ENCODE measurements at regions not wholly inside any gene's neighbourhood (a gene's known extent, or its start where the extent isn't known, plus 50 kb on each side); places are given as distances from the start of the nearest gene placed in this dataset.

DNA sequence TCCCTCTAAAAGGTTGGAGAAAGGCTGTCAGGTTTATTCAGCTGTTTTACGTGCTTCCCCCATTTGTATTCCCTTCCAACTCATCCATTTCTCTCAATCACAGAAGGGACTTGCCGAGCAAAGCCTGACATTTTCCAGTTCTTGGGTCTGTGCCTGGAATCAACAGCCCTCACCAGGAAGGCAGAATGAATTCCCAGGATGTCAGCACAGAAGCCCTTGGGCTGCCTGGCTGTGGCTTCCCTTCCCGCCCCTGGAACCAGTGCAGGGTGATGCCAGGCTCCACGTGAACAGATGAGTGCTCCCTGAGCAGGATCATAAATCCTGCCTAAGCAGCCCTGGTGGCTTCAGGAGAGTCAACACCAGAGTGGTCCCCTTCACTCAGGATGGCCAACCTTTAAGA, 86.1 kb upstream of the CD83 start:
- no peak for DNase-seq

DNA sequence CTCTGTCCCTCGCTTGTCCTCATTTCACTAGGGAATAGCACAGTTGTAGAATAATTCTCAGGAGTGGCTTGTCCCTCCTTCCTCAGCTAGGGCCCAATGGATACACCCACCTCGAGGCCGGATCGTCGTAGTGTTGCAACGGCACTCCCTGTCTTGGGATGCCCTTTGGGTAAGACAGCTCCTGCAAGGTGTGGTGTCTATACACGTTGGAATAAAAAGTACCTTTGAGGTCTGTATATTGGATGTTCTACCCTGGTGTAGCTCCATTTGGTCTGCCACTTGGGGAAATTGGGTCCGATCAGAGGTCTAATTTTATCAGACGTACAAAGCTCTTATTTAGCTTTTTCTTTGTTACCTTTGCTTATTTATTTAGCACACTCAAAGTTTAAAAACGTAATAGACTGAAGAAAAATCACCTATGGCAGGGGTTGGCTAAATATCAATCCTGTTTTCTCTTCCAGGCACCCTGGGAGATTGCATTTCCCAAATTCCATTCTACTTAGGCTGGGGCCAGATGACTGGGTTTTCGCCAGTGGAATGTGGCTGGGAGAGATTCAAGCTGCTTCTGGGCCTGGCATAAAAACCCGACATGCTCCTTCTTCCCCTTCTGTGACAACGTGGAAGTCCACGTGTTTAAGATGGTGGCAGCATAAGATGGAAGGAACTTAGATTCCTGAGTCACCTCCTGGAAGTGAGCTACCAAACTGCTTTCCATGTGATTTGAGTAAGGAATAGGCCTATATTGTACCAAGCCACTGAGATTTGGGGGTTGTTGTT, 82.3 kb upstream of the CD83 start:
- no peak for DNase-seq

DNA sequence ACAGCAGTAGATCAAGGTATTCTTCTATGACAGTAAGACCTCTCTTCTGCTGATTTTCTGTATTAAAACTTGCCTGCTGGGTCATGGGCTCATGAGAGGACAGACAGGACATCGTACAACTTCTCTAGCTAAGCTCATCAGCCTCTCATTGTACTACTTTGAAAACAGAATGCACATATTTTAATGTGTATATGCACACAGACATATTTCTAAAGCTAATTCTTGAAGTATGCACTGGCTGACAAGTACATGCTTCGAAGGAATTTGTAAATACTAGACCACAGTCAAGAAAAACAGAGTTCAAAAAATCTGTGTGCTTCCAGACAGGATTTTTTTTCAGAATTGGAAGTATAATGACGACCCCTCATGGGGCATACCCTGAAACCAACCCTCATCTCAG, 81.7 kb upstream of the CD83 start:
- DNase-seq = no peak

DNA sequence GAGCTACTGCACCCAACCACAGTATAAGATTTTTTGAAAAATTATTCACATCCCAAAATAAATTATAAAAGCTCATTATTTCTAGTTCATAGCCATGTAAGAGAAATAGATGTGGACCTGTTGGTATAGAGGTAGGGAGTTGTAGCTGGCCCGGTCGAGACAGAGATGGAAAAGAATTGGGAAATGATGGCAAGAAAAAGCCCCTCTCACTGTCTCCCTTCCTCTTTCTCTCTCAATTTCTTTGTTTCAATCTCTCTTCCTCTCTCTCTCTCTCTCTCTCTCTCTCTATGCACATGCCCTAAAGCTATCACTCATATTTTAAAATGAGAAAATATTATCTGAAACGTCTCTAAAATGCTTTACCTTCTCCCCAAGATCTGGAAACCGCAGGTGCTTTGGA, 80.7 kb upstream of the CD83 start:
- no peak for DNase-seq

DNA sequence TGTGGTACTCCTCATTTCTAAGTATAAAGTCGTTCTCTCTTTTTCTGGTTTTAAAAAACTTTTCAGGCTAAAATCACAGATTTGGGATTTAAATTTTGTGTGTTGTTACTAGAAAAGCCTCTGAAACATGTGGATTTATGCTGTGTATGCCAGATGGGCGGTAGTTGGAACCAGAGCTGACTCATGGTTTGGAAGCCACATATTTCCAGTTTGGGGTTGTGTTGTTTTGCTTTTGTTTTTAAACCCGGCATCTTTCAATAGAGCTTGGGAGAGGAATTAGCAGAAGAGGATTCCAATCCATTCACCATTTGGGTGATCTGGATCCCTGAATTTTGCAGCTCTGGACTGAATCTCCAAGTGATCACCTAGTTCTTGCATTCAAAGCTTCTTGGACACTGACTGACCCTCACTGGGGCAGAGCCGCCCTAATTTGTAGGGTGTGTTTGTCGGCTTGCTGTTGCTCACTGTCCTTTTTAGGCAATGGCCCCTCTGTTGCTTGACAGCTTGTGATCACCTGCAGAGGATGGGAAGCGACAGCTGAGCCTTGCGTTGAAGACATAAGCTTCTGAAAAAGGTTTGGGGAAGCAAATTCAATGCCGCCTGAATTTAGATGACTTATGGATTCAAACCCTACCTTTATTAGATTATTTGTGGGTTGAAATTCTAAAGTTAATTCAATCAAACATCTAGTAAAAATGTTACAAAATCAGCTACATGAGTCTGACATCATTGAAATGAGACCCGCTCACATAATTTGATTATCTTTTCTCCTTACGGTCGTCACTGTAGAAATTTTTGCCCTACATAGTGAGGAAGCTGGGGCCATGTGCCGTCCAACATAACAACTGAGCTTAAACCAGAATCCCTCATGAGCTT, 79.9 kb upstream of the CD83 start:
- no peak for DNase-seq

DNA sequence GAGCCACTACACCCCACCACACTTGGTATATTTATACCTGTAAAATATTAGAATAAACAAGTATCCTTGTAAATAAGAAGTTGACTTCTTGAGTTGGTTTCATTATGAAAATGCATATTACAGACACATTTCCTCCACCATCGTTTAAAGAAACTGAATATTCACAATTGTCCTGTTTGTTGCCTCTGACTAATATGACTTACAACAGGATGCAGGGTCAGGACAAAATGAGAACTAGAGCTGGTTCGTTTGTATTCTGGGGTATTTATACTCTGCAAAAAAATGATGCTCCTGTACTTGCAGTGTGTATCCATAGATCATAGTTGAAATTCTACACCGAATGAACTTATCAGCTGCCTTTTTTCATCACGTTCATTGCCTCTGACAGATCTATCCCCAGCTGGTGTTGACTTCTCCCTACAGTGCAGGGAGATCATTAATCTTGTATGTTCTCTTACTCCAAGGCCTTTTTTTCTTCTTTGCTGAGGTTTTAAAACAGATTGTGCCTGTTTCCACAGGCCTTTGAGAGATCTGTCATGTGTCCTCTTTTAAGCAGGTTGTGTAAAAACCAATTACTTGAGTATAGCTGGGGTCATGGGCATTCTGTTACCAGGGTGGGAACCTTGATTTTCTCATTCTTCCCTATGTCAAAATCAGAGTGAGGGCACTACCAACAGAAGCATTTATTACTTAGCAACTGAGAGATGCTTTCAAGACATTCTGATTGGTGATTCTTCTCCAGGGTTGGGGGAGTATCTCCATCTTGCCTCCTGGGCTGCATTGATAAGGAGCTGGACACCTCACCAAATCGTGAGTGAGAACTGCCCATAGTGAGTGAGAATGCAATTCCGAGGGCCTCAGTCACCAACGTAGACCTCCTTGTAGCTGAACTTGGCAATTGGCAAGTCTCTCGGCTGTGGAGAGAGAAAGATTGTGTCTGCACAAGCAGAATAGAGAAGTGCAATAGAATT, 78.8 kb upstream of the CD83 start:
- no peak for DNase-seq

DNA sequence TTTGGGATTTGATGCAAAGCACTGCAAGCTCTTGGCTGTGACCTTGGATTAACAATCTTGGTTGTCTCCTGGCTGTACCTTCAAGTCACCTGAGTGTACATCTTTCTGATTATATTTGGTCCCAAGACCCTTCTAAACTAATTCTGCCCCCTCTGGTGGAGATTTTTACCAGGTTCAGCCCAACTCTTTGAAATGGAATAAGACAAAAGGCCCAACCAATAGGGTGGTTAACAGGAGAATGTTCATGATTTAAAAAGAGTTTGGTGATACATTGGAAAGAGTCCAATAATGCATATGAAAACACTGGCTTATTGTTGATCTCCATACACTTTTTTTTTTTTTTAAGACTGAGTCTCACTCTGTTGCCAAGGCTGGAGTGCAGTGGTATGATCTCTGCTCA, 77.5 kb upstream of the CD83 start:
- DNase-seq = no peak

DNA sequence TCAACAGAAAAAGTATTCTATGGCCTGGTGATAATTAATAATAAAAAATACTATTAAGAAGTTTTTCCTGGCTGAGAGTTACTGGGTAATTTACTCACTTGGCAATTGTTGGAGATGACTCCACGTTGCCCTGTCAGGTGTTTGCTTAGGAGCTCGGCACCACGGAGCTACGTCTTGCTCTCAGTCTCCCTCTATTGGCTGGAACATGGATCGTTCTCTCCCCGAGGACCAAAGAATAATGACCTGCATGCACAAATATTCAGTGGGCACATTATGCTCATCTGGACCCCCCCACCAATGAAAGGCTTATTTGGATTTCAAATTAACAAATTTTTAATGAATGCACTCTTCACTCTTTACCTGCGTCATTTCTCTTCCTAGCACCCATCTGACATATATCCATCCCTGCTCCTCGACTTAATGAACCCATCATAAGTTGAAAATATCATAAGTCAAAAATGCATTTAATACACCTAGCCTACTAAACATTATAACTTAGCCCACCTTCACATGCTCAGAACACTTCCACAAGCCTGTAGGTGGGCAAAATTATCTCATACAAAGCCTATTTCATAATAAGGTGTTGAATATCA, 71.0 kb upstream of the CD83 start:
- peak; percentile 52 for DNase-seq

DNA sequence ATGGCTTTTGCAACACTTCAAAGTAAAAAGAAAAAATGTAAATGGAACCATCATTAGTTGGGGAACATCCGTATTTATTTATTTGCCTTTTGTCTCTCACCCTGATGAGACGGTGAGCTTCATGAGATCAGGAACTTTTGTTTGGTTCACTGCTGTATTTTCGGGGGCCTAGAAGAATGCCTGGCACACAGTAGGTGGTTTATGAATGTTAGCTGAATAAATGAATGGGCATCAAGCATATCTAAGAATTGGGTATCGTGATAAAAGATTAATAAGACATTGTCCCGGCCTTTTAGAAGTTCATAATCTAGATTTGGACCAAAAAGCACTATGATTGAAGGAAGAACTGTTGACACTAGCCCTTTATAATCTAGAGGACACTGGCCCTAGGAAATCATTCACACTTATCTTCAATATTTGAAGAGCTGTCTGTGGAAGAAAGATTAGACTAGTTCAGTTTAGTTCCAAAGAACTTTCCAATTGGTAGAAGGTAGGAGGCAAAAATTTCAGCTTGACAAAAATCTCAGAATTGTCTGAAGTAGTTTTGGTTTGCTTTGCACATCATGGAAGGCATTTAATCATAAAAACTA, 70.3 kb upstream of the CD83 start:
- no peak for DNase-seq

DNA sequence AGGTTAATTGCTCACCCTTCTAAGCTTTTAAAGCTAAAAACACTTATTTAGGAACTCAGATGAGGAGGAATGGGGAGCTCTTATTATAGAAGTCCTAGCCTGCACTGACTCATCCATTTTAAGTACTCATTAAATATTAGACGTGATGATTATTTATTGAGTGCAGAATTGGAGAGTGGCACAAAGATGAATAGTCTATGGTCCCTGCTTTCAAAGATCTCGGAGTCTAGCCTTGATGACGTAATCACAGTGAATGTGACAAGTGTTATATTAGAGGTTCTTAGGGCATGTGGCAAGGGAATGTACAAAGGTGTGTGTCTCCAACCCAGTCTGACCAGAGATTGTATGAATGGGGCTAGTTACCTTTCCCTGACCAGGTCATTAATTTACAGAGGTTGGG, 68.7 kb upstream of the CD83 start:
- DNase-seq = no peak

DNA sequence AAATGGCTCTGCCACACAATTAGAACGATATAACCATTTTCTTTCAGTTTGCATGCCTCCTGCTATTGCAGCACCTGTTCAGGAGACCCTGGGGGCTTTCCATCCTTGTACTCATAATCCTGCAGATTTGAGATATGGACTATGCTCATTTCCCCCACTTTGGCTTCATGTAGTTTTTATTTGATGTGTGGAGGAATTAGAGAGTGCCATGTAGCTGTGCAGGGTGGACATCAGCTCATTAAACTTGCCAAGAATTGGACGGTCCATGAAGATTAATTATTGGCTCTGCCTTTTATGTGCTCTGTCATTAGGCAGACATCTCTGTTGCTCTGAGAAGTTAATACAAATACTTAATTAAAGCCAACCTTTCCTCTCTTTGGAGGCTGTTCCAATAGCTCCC, 66.2 kb upstream of the CD83 start:
- DNase-seq = no peak

DNA sequence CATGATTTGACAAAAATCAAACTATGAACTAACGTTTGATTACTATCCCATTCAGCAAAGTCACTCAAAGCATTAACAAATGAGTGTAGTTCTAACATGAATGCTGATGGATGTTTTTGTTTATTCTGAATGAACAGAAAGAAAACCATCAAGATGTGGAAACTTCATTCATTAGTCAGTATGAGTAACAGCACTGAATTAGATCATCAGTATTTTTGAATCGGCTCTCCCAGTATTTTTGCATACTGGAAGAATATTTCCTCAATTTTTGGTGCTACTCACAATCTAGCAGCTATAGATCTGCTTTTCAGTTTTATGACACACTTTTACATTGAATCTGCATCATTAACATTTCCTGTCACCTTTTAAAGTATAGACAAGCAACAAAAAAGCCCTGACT, 63.8 kb upstream of the CD83 start:
- DNase-seq = no peak

DNA sequence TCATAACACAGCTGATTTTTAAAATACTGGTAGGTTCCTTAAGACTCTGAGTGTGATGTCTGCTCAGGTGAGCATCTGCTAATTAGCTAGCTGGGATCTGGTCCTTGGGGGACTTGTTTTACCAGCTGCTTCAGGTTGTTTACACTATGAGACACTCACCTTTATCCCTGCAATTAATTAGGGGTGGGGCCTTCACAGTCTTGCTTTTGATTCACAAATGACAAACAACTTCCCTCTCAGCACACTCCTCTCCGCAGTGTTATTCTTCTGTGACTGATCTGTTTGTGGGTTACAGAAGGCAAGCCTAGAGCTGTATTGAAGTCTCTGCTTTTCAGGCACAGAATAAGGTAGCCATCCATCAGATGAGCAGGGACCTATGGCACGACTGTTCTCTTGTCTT, 62.0 kb upstream of the CD83 start:
- no peak for DNase-seq

DNA sequence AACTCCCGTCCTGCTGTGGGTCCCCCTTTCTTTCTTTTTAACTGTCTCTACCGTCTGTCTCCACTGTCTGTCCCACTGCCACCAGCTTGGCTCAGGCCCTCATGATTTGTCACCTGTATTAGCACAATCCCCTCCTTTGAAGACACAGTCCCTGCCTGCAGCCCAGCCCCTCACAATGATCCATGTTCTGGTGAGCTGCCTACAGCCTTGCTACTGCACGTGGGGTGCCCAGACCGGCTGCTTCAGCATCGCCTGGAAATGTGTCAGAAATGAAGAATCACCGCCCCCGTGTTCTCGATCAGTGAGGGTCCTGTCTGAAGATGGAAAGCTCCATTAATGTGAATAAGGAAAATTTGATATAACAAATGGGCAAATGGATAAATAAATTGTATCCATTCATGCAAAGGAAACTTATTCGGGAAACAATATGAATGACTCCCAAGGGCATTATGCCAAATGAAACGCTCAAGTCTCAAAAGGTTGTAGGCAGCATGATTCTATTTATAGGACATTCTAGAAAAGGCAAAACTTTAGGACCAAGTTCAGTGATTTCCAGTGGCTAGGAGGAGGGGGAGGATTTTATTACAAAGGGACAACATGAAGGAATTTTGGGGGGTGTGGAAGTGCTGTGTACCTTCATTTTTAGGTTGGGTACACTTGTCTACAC, 59.4 kb upstream of the CD83 start:
- no peak for DNase-seq

DNA sequence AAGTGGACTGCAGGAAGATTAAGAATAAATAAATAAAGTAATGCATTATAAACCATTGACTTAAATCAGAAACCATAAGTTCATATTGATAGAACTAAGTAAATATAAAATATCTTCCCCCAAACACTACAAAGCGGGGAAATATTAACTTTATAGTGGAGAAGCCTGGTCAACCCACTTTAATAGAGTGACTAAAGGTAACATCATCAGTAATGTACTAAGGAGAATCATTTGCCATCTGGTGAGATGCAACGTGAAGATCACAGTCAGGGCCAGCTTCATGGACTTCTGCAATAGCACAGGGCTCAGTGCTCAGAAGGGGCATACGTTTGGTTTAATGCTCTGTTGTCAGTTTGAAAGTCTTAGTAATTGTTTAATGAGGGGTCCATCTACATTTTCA, 58.8 kb upstream of the CD83 start:
- no peak for DNase-seq

DNA sequence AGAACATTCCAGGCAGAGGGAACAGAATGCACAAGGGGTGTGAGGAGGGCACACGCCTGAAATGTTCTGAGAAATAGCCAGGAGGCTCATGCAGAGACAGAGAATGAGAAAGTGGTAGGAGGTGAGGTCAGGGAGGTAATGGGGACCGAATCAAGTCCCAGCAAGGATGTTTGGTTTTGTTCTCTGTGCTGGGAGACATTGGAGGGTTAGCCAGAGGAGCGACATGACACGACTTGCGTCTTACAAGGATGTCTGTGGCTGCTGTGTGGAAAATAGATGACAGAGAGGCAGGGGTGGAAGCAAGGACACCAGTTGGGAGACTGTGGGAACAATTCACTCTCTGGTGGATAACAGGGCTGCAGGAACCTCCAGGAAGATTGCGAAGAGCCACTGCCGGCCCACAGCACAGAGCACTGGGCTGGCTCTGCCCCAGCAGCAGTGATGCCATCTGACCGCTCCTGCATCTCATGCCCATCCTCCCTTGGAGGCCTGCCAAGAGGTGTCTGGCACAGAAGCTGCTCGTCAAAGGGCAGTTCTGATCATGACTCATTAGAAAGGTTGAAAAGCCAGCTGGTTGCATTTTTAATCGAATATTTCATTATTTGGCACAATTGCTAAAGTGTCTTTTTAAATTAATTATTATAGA, 57.7 kb upstream of the CD83 start:
- DNase-seq = no peak

DNA sequence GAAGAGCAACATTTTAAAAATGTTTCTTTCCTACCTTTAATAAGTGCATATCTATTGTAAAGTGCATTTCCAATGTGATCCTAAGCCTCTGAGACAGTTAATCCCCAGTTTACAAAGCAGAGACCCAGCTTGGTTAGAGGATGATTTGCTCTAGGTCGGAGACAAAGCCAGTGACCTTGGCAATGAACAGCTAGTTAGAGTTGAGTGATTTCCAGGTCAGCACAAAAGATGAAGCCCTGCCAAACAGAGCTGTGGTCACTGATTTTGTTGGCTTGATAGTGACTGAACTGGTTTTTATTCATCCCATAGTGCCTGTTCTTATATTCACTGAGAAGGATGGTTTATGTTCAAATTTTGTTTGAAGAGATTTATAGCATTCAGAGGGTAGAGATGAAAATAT, 56.6 kb upstream of the CD83 start:
- no peak for DNase-seq

DNA sequence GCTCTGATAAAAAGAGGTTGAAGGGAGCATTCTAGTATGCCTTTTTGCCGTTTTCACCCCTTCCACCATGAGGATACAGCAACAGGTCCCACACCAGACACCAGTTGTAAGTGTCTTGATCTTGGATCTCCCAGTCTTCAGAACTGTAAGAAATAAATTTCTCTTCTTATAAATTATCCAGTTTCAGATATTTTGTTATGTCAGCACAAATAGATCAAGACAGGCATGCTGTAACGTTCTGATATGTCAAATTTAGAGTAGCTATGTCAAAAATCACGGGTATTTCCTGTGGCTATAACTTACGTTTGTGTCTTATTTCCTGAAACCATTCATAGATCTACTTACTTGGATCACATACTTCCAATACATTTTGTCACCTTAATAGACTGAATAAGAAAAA, 55.9 kb upstream of the CD83 start:
- no peak for DNase-seq

DNA sequence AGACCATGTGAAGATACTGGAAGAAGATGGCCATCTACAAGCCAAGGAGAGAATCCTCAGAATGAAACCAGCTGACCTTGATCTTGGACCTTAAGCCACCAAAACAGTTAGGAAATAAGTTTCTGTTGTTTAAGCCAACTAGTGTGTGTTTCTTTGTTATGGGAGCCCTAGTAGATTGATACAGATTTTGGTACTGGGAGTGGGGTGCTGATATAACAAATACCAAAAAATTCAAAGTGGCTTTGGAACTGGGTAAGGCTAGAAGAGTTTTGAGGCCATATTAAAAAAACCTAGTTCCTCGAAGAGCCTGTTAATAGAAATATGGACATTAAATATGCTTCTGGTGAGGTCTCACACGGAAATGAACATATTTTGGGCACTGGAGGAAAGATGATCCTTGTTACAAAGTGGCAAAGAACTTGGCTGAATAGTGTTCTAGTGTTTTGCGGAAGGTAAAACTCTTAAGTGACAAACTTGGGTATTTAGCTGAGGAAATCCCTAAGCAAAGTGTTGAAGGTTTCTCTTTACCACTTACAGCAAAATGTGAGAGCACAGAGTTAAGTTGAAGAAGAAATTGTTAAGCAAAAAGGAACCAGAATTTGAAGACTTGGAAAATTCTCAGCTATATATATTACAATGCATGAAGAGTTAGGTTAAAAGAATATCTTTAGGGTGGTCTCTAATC, 55.1 kb upstream of the CD83 start:
- DNase-seq = no peak

DNA sequence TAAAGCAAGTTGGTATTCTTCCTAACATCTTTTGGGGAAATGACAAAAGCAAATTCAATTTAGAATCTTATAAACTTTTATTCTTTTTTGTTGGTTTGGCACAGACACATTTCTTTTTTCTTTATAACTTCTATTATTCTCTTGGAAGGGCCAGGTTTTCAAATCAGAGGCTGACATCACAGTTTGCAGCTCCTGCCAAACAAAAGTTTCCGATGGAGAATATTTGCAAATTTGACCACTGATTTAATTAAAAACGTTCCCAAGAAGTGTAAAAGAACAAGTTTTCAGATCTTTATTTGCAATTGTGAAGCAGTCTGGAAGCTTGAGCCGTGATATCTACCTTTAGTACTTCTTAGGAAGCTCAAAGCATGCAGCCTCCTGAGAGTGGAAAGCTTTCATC, 53.8 kb upstream of the CD83 start:
- no peak for DNase-seq

DNA sequence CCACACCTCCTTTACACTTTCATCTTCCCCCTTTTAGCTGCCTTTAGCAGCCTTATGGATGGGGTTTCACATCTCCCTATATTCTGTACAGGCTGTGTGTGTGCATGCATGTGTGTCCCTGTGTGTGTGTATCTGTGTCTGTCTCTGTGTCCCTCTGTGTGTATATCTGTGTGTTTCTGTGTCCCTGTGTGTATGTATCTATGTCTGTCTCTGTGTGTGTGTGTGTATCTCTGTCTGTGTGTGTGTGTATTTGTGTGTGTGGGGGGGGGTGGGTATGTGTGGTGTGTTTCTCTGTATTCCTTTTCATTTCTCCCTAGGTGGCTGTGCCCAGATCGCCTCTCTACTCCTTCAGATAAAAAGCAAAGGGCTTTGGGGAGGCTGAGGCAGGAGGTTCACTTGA, 52.2 kb upstream of the CD83 start:
- DNase-seq = no peak
